NCI-H446 (cell line): ENCODE measurements at regions not wholly inside any gene's neighbourhood (a gene's known extent, or its start where the extent isn't known, plus 50 kb on each side); places are given as distances from the start of the nearest gene placed in this dataset.

Experiments
- DNase-seq, 2 experiments: peaks; one replicate each; lab custom pipeline; 2025; lab: John Stamatoyannopoulos, UW

- DNase-seq = no peak
These were observed 166.9 kb downstream of the SNX10 start for GRCh38 chr7:26458466-26459145.

- DNase-seq = no peak
These were observed 168.0 kb downstream of the SNX10 start for GRCh38 chr7:26459540-26460193.

- DNase-seq = no peak
These were observed 168.9 kb downstream of the SNX10 start for GRCh38 chr7:26460351-26461085.

GRCh38 chr7:26461518-26461917 lies 169.9 kb downstream of the SNX10 start:
- no peak for DNase-seq

GRCh38 chr7:26466007-26466406 lies 174.3 kb downstream of the SNX10 start:
- DNase-seq = no peak

GRCh38 chr7:26467104-26467503 lies 175.4 kb downstream of the SNX10 start:
- DNase-seq = no peak

GRCh38 chr7:26467541-26467940 lies 175.9 kb downstream of the SNX10 start:
- DNase-seq = no peak

- no peak for DNase-seq
These were observed 177.0 kb downstream of the SNX10 start for GRCh38 chr7:26468625-26469024.

GRCh38 chr7:26469188-26469587 lies 177.5 kb downstream of the SNX10 start:
- no peak for DNase-seq

- DNase-seq = no peak
These were observed 179.0 kb downstream of the SNX10 start for GRCh38 chr7:26470691-26471090.

GRCh38 chr7:26471306-26472075 lies 179.8 kb downstream of the SNX10 start:
- no peak for DNase-seq

- no peak for DNase-seq
These were observed 181.3 kb downstream of the SNX10 start for GRCh38 chr7:26472971-26473370.

GRCh38 chr7:26476271-26476670 lies 184.6 kb downstream of the SNX10 start:
- no peak for DNase-seq

GRCh38 chr7:26477381-26477990 lies 185.8 kb downstream of the SNX10 start:
- DNase-seq = no peak

GRCh38 chr7:26478550-26478949 lies 186.9 kb downstream of the SNX10 start:
- no peak for DNase-seq

GRCh38 chr7:26479581-26479980 lies 187.9 kb downstream of the SNX10 start:
- no peak for DNase-seq

GRCh38 chr7:26480156-26480555 lies 188.5 kb downstream of the SNX10 start:
- DNase-seq = no peak

GRCh38 chr7:26482927-26483326 lies 191.3 kb downstream of the SNX10 start:
- DNase-seq = no peak

- DNase-seq = no peak
These were observed 192.2 kb downstream of the SNX10 start for GRCh38 chr7:26483843-26484242.

- DNase-seq = no peak
These were observed 193.8 kb downstream of the SNX10 start for GRCh38 chr7:26485367-26485934.

- DNase-seq = no peak
These were observed 194.5 kb downstream of the SNX10 start for GRCh38 chr7:26486153-26486552.
